H9 (cell line): ENCODE measurements at regions not wholly inside any gene's neighbourhood (a gene's known extent, or its start where the extent isn't known, plus 50 kb on each side); places are given as distances from the start of the nearest gene placed in this dataset.

ENCODE experiments used
- DNase-seq: peaks from one replicate; pipeline ENCODE4 v3.0.0-alpha.2; 2017
- H2AFZ ChIP-seq: one replicate; pipeline ENCODE4 v1.6.1; 2013; ENCODE audit warnings: mild to moderate bottlenecking, low read length, control low read depth, moderate library complexity
- H2AK5ac ChIP-seq: 2 replicates; pipeline ENCODE4 v1.6.1; 2013; ENCODE audit warnings: low read length, control low read depth, mixed read lengths; ENCODE audit not compliant: insufficient read length
- H2BK120ac ChIP-seq: one replicate; pipeline ENCODE4 v1.6.1; 2013; ENCODE audit warnings: low read depth, mild to moderate bottlenecking, low read length, control low read depth, inconsistent platforms; ENCODE audit not compliant: poor library complexity, severe bottlenecking
- H2BK12ac ChIP-seq: 2 replicates; pipeline ENCODE4 v1.6.1; 2013; ENCODE audit warnings: low read length, control low read depth, mixed read lengths, low read depth; ENCODE audit not compliant: insufficient read length
- H2BK15ac ChIP-seq: 2 replicates; pipeline ENCODE4 v1.6.1; 2013; ENCODE audit warnings: low read depth, low read length, control low read depth
- H2BK20ac ChIP-seq: one replicate; pipeline ENCODE4 v1.6.1; 2013; ENCODE audit warnings: low read depth, mild to moderate bottlenecking, low read length, control low read depth, inconsistent platforms; ENCODE audit not compliant: poor library complexity, severe bottlenecking
- H2BK5ac ChIP-seq: 2 replicates; pipeline ENCODE4 v1.6.1; 2013; ENCODE audit warnings: low read length, control low read depth, mixed read lengths; ENCODE audit not compliant: insufficient read length
- H3K14ac ChIP-seq: 2 replicates; pipeline ENCODE4 v1.6.1; 2013; ENCODE audit warnings: low read length, control low read depth; ENCODE audit not compliant: insufficient read depth
- H3K18ac ChIP-seq: 2 replicates; pipeline ENCODE4 v1.6.1; 2013; ENCODE audit warnings: low read depth, mild to moderate bottlenecking, mixed read lengths, low read length, control low read depth; ENCODE audit not compliant: insufficient read length
- H3K23ac ChIP-seq: 2 replicates; pipeline ENCODE4 v1.6.1; 2013; ENCODE audit warnings: low read length, control low read depth, mixed read lengths, low read depth; ENCODE audit not compliant: insufficient read length
- H3K23me2 ChIP-seq: 2 replicates; pipeline ENCODE4 v1.6.1; 2013; ENCODE audit warnings: low read depth, mild to moderate bottlenecking, mixed read lengths, low read length, control low read depth; ENCODE audit not compliant: insufficient read length, poor library complexity, severe bottlenecking
- H3K27ac ChIP-seq: 2 replicates; pipeline ENCODE4 v1.5.1; 2013; ENCODE audit warnings: low read length, control low read depth, mixed read lengths, low read depth; ENCODE audit not compliant: insufficient read length
- H3K27me3 ChIP-seq: 2 replicates; pipeline ENCODE4 v1.6.1; 2013; ENCODE audit warnings: low read length, control low read depth, inconsistent platforms; ENCODE audit not compliant: insufficient read depth
- H3K4ac ChIP-seq: 2 replicates; pipeline ENCODE4 v1.6.1; 2013; ENCODE audit warnings: low read depth, mild to moderate bottlenecking, control low read depth, inconsistent platforms, low read length, moderate library complexity
- H3K4me1 ChIP-seq: 2 replicates; pipeline ENCODE4 v1.6.1; 2013; ENCODE audit warnings: low read length, control low read depth, inconsistent platforms; ENCODE audit not compliant: insufficient read depth
- H3K4me2 ChIP-seq: 2 replicates; pipeline ENCODE4 v1.6.1; 2013; ENCODE audit warnings: low read length, control low read depth, mixed read lengths; ENCODE audit not compliant: insufficient read length, insufficient read depth
- H3K56ac ChIP-seq: 2 replicates; pipeline ENCODE4 v1.6.1; 2013; ENCODE audit warnings: low read depth, mild to moderate bottlenecking, mixed read lengths, low read length, control low read depth; ENCODE audit not compliant: insufficient read length
- H3K79me1 ChIP-seq: 2 replicates; pipeline ENCODE4 v1.6.1; 2013; ENCODE audit warnings: low read depth, mild to moderate bottlenecking, moderate library complexity, low read length, control low read depth, inconsistent platforms; ENCODE audit not compliant: insufficient read depth, poor library complexity, severe bottlenecking
- H3K79me2 ChIP-seq: 2 replicates; pipeline ENCODE4 v1.6.1; 2013; ENCODE audit warnings: low read length, control low read depth, inconsistent platforms; ENCODE audit not compliant: insufficient read depth
- H3K9ac ChIP-seq: 2 replicates; pipeline ENCODE4 v1.6.1; 2013; ENCODE audit warnings: low read length, control low read depth, mixed read lengths; ENCODE audit not compliant: insufficient read length; ENCODE audit errors: extremely low read depth
- H3K9me3 ChIP-seq: one replicate; pipeline ENCODE4 v1.6.1; 2013; ENCODE audit warnings: low read depth, low read length, inconsistent platforms; ENCODE audit not compliant: control insufficient read depth
- H3T11ph ChIP-seq: one replicate; pipeline ENCODE4 v1.6.1; 2013; ENCODE audit warnings: mild to moderate bottlenecking, low read length, control low read depth, inconsistent platforms
- H4K20me1 ChIP-seq: one replicate; pipeline ENCODE4 v1.6.1; 2013; ENCODE audit not compliant: control insufficient read depth, insufficient read length, insufficient read depth
- H4K5ac ChIP-seq: 2 replicates; pipeline ENCODE4 v1.6.1; 2013; ENCODE audit warnings: low read depth, mild to moderate bottlenecking, mixed read lengths, low read length, control low read depth; ENCODE audit not compliant: insufficient read length
- H4K8ac ChIP-seq: replicated peaks from 2 replicates; pipeline ENCODE4 v1.6.1; 2013; ENCODE audit warnings: low read length, control low read depth, mixed read lengths, low read depth; ENCODE audit not compliant: insufficient read length
- H4K91ac ChIP-seq: 2 replicates; pipeline ENCODE4 v1.6.1; 2013; ENCODE audit warnings: low read depth, mild to moderate bottlenecking, moderate library complexity, mixed read lengths, low read length, control low read depth; ENCODE audit not compliant: insufficient read length
- H3K27ac Mint-ChIP-seq, 3 experiments: 2 replicates in 2 of 3; 3 replicates in 1 of 3; pipeline ENCODE4 v1.8.0; 2020 to 2021; ENCODE audit warnings: mixed read lengths in 3 of 3, mild to moderate bottlenecking in 1 of 3, moderate library complexity in 1 of 3
- H3K27me3 Mint-ChIP-seq: 2 replicates; pipeline ENCODE4 v1.8.0; 2021; ENCODE audit warnings: low read depth, mild to moderate bottlenecking, moderate library complexity, mixed read lengths
- H3K36me3 Mint-ChIP-seq, 3 experiments: 2 replicates in 2 of 3; 3 replicates in 1 of 3; pipeline ENCODE4 v1.8.0; 2020 to 2021; ENCODE audit warnings: low read depth in 3 of 3, mixed read lengths in 3 of 3; ENCODE audit not compliant: insufficient read depth in 1 of 3
- H3K4me1 Mint-ChIP-seq, 2 experiments: 2 replicates each; pipeline ENCODE4 v1.8.0; 2020; ENCODE audit warnings: mixed read lengths in 2 of 2
- H3K4me3 Mint-ChIP-seq, 2 experiments: 2 replicates in 1 of 2; 3 replicates in 1 of 2; pipeline ENCODE4 v1.8.0; 2020 to 2021; ENCODE audit warnings: mild to moderate bottlenecking in 2 of 2, mixed read lengths in 2 of 2, moderate library complexity in 1 of 2
- H3K9me3 Mint-ChIP-seq, 2 experiments: 2 replicates in 1 of 2; 3 replicates in 1 of 2; pipeline ENCODE4 v1.8.0; 2020; ENCODE audit warnings: mild to moderate bottlenecking in 2 of 2, mixed read lengths in 2 of 2, moderate library complexity in 1 of 2
- WGBS: extraction: QIAGEN DNeasy Blood & Tissue Kit; methylation state at CpG from one replicate; pipeline ENCODE4 v1.1.7; 2013; ENCODE audit warnings: missing lambda C conversion rate, low lambda C conversion rate, mixed read lengths; ENCODE audit not compliant: insufficient read length; ENCODE audit errors: extremely low coverage; 5-methylcytosine and 5-hydroxymethylcytosine counted together
- TF ChIP-seq, protein P1 (sequence below): fragments of 200-600 bp; sonication (generic); conservative IDR thresholded peaks from 3 replicates; pipeline ENCODE4 v1.8.0; 2021; ENCODE audit warnings: antibody characterized with exemption, mild to moderate bottlenecking

DNA sequence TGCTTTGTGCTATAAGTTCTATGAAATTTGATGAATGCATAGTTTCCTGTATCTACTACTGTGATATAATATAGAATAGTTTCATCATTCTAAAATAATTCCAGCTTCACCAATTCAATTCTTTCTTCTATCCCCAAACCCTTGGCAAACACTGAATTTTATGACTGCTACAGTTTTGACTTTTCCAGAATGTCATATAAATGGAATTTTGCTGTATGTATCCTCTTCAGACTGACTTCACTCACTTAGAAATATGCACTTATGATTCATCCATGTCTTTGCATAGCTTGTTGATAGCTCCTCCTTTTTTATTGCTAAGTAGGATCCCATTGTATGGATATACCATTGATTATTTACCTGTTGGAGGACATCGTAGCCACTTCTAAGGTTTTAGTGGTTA, 89.1 kb upstream of the HS3ST3A1 start:
- no peak overlapping the region for H3K14ac ChIP-seq
- no peaks in the 10 kb centered on the region for H3K9me3 ChIP-seq
- H3K9me3 Mint-ChIP-seq: peaks cover 0 to 3% of the 10 kb centered on the region in 2 experiments; a peak in 1 of 5 replicates
- TF ChIP-seq, protein P1, sequence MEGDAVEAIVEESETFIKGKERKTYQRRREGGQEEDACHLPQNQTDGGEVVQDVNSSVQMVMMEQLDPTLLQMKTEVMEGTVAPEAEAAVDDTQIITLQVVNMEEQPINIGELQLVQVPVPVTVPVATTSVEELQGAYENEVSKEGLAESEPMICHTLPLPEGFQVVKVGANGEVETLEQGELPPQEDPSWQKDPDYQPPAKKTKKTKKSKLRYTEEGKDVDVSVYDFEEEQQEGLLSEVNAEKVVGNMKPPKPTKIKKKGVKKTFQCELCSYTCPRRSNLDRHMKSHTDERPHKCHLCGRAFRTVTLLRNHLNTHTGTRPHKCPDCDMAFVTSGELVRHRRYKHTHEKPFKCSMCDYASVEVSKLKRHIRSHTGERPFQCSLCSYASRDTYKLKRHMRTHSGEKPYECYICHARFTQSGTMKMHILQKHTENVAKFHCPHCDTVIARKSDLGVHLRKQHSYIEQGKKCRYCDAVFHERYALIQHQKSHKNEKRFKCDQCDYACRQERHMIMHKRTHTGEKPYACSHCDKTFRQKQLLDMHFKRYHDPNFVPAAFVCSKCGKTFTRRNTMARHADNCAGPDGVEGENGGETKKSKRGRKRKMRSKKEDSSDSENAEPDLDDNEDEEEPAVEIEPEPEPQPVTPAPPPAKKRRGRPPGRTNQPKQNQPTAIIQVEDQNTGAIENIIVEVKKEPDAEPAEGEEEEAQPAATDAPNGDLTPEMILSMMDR: no peak
- no peaks in the 10 kb centered on the region for H3K79me1 ChIP-seq
- no peak for DNase-seq
- H3K23me2 ChIP-seq: no peaks in the 10 kb centered on the region
- H2AK5ac ChIP-seq: no peak overlapping the region
- H3K56ac ChIP-seq: no peak overlapping the region
- no peak overlapping the region for H3K23ac ChIP-seq
- H4K5ac ChIP-seq: no peak overlapping the region
- no peak overlapping the region for H3K4me2 ChIP-seq
- H4K20me1 ChIP-seq: no peaks in the 10 kb centered on the region
- H3K27ac Mint-ChIP-seq: no peak overlapping the region
- WGBS: no CpG with 5 or more reads among the region's 1 CpG
- no peak overlapping the region for H2BK12ac ChIP-seq
- no peak overlapping the region for H2AFZ ChIP-seq
- H2BK5ac ChIP-seq: no peak overlapping the region
- H3K4me3 Mint-ChIP-seq: no peak overlapping the region
- H2BK20ac ChIP-seq: no peak overlapping the region
- H3K18ac ChIP-seq: no peak overlapping the region
- no peaks in the 10 kb centered on the region for H3K36me3 Mint-ChIP-seq
- no peaks in the 10 kb centered on the region for H3K79me2 ChIP-seq
- no peak overlapping the region for H4K91ac ChIP-seq
- H2BK120ac ChIP-seq: no peak overlapping the region
- no peak overlapping the region for H2BK15ac ChIP-seq
- H3K27me3 ChIP-seq: no peaks in the 10 kb centered on the region
- no peak overlapping the region for H3K9ac ChIP-seq
- no peaks in the 10 kb centered on the region for H3K4me1 ChIP-seq
- no peak overlapping the region for H3K27ac ChIP-seq
- H4K8ac ChIP-seq: no peak overlapping the region
- H3K4me1 Mint-ChIP-seq: 0 out of 4 replicates have a peak, but pooled peaks cover 0 to 3% of the 10 kb centered on the region in 2 experiments
- no peak overlapping the region for H3T11ph ChIP-seq
- H3K27me3 Mint-ChIP-seq: no peaks in the 10 kb centered on the region
- no peak overlapping the region for H3K4ac ChIP-seq
